ENCODE measurements at regions not wholly inside any gene's neighbourhood (a gene's known extent, or its start where the extent isn't known, plus 50 kb on each side); places are given as distances from the start of the nearest gene placed in this dataset.
"Not testable (repeated sequence)": the region's sequence is repeated elsewhere in the genome, so short reads cannot be mapped to it uniquely, and the experiment has no call there.

- DNase-seq (ENCODE audit: low spot score); in situ Hi-C loops (cut with MboI; ENCODE audit: low sequenced_read_pairs, unreplicated experiment): not testable (repeated sequence)
Measured at GRCh38 chr3:10109-10996, 186.2 kb upstream of the CHL1 start.

GRCh38 chr3:11734-12133 lies 184.8 kb upstream of the CHL1 start:
- no peak for DNase-seq (ENCODE audit: low spot score)
- in situ Hi-C loops (cut with MboI; ENCODE audit: low sequenced_read_pairs, unreplicated experiment): no loop called here
- TF ChIP-seq CTCF (IDR thresholded peaks at IDR 0.05; ENCODE audit: borderline replicate concordance, control extremely low read depth, extremely low read depth, insufficient read depth, missing control alignments): no peak

- TF ChIP-seq CTCF (IDR thresholded peaks at IDR 0.05; ENCODE audit: borderline replicate concordance, control extremely low read depth, extremely low read depth, insufficient read depth, missing control alignments): no peak
- in situ Hi-C loops (cut with MboI; ENCODE audit: low sequenced_read_pairs, unreplicated experiment): no loop called here
- no peak for DNase-seq (ENCODE audit: low spot score)
Measured at GRCh38 chr3:14652-15051, 181.9 kb upstream of the CHL1 start.

- in situ Hi-C loops (cut with MboI; ENCODE audit: low sequenced_read_pairs, unreplicated experiment): no loop called here
- no peak for TF ChIP-seq CTCF (IDR thresholded peaks at IDR 0.05; ENCODE audit: borderline replicate concordance, control extremely low read depth, extremely low read depth, insufficient read depth, missing control alignments)
Measured at GRCh38 chr3:16366-16765, 180.2 kb upstream of the CHL1 start.

GRCh38 chr3:20421-20820 lies 176.1 kb upstream of the CHL1 start:
- no peak for TF ChIP-seq CTCF (IDR thresholded peaks at IDR 0.05; ENCODE audit: borderline replicate concordance, control extremely low read depth, extremely low read depth, insufficient read depth, missing control alignments)

More at GRCh38 chr3:16366-16765, 180.2 kb upstream of the CHL1 start:
- DNase-seq (ENCODE audit: low spot score): no peak

GRCh38 chr3:24006-24405 lies 172.6 kb upstream of the CHL1 start:
- DNase-seq (ENCODE audit: low spot score): no peak
- in situ Hi-C loops (cut with MboI; ENCODE audit: low sequenced_read_pairs, unreplicated experiment): no loop called here
- TF ChIP-seq CTCF (IDR thresholded peaks at IDR 0.05; ENCODE audit: borderline replicate concordance, control extremely low read depth, extremely low read depth, insufficient read depth, missing control alignments): no peak

More at GRCh38 chr3:20421-20820, 176.1 kb upstream of the CHL1 start:
- no peak for DNase-seq (ENCODE audit: low spot score)
- in situ Hi-C loops (cut with MboI; ENCODE audit: low sequenced_read_pairs, unreplicated experiment): no loop called here

- DNase-seq (ENCODE audit: low spot score): no peak
- no peak for TF ChIP-seq CTCF (IDR thresholded peaks at IDR 0.05; ENCODE audit: borderline replicate concordance, control extremely low read depth, extremely low read depth, insufficient read depth, missing control alignments)
- in situ Hi-C loops (cut with MboI; ENCODE audit: low sequenced_read_pairs, unreplicated experiment): no loop called here
Measured at GRCh38 chr3:25056-25455, 171.5 kb upstream of the CHL1 start.

- in situ Hi-C loops (cut with MboI; ENCODE audit: low sequenced_read_pairs, unreplicated experiment); DNase-seq (ENCODE audit: low spot score): not testable (repeated sequence)
Measured at GRCh38 chr3:35985-36384, 160.6 kb upstream of the CHL1 start.

- in situ Hi-C loops (cut with MboI; ENCODE audit: low sequenced_read_pairs, unreplicated experiment): not testable (repeated sequence)
- DNase-seq (ENCODE audit: low spot score): peak; percentile 7
Measured at GRCh38 chr3:42871-43744, 153.5 kb upstream of the CHL1 start.

All from GM13976 (cell line).